Tibial artery (tissue), 4 donors: ENCODE measurements at regions not wholly inside any gene's neighbourhood (a gene's known extent, or its start where the extent isn't known, plus 50 kb on each side); places are given as distances from the start of the nearest gene placed in this dataset.

ENCODE experiments used
- DNase-seq, 2 donors: peaks; one replicate each; pipeline ENCODE4 v3.0.0-alpha.2; 2019
- H3K27ac ChIP-seq, 2 donors: fragments of 200-600 bp; sonication (generic) in 1 of 2; 1 replicate in 1 of 2; 2 replicates in 1 of 2; pipeline ENCODE4 v1.5.1; 2018 to 2019; ENCODE audit warnings: mild to moderate bottlenecking in 1 of 2
- H3K27me3 ChIP-seq, 2 donors: fragments of 200-600 bp; sonication (generic) in 1 of 2; one replicate each; pipeline versions ENCODE4 v1.5.1 to v1.6.0; 2016 to 2019
- H3K36me3 ChIP-seq, 3 donors: fragments of 200-600 bp; sonication (generic) in 2 of 3; one replicate each; pipeline ENCODE4 v1.5.1; 2016 to 2019; ENCODE audit warnings: mild to moderate bottlenecking in 2 of 3
- H3K4me1 ChIP-seq, 4 donors: fragments of 200-600 bp; sonication (generic) in 2 of 4; 1 replicate in 3 of 4; 2 replicates in 1 of 4; pipeline ENCODE4 v1.5.1; 2016 to 2019
- H3K4me3 ChIP-seq, 2 donors: fragments of 200-600 bp; sonication (generic) in 1 of 2; 1 replicate in 1 of 2; 2 replicates in 1 of 2; pipeline ENCODE4 v1.5.1; 2018 to 2019; ENCODE audit warnings: mild to moderate bottlenecking in 2 of 2
- H3K9me3 ChIP-seq, 3 donors: fragments of 200-600 bp; sonication (generic) in 1 of 3; one replicate each; pipeline ENCODE4 v1.5.1; 2016 to 2019
- intact Hi-C: fragments of 100-400 bp; cut with DNase I; formaldehyde crosslinking; loops from one replicate; pipeline ENCODE4 v1.15.0; 2023; ENCODE audit warnings: low total_unique reads
- TF ChIP-seq, protein P1 (sequence below), 2 experiments: fragments of 200-600 bp in 1 of 2; fragments of 450-650 bp in 1 of 2; IDR thresholded peaks; one replicate each; pipeline ENCODE4 v1.5.1; 2017 to 2019; ENCODE audit warnings: antibody characterized with exemption in 2 of 2, mild to moderate bottlenecking in 1 of 2, moderate library complexity in 1 of 2

GRCh38 chr5:126044931-126045565, 378.2 kb upstream of the GRAMD2B start:
- TF ChIP-seq, protein P1, sequence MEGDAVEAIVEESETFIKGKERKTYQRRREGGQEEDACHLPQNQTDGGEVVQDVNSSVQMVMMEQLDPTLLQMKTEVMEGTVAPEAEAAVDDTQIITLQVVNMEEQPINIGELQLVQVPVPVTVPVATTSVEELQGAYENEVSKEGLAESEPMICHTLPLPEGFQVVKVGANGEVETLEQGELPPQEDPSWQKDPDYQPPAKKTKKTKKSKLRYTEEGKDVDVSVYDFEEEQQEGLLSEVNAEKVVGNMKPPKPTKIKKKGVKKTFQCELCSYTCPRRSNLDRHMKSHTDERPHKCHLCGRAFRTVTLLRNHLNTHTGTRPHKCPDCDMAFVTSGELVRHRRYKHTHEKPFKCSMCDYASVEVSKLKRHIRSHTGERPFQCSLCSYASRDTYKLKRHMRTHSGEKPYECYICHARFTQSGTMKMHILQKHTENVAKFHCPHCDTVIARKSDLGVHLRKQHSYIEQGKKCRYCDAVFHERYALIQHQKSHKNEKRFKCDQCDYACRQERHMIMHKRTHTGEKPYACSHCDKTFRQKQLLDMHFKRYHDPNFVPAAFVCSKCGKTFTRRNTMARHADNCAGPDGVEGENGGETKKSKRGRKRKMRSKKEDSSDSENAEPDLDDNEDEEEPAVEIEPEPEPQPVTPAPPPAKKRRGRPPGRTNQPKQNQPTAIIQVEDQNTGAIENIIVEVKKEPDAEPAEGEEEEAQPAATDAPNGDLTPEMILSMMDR (IDR thresholded peaks at IDR 0.05): no peak
- Histone ChIP-seq H3K9me3 (no peaks in the 10 kb centered on the region), H3K4me1 (no peaks in the 10 kb centered on the region), H3K27me3 (no peaks in the 10 kb centered on the region), H3K27ac (no peak overlapping the region), H3K4me3 (no peak overlapping the region), H3K36me3 (no peaks in the 10 kb centered on the region)
- DNase-seq: no peak
- intact Hi-C loops: no loop called here

DNA sequence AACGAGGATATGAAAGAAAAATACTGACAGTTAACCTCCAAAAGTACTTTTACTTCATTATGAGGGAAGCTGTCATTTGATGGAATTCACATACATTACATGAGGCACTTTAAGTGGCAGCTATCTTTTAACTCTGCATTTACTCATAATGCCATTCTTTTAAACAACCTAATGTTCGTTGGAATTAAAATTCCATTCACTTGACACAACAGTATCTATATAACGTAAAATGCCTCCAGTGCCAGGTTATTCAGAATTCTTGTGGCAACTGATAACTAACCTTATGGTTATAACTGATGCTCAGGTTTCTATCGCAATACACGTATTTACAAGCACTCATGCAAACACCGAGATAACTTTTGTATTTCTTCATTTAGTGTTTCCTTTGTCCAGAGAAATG, 376.9 kb upstream of the GRAMD2B start:
- intact Hi-C loops: no loop called here
- TF ChIP-seq, protein P1 (IDR thresholded peaks at IDR 0.05): no peak
- Histone ChIP-seq H3K27me3 (no peaks in the 10 kb centered on the region), H3K36me3 (no peaks in the 10 kb centered on the region), H3K27ac (no peak overlapping the region), H3K4me1 (no peaks in the 10 kb centered on the region), H3K4me3 (no peak overlapping the region), H3K9me3 (no peaks in the 10 kb centered on the region)
- no peak for DNase-seq

DNA sequence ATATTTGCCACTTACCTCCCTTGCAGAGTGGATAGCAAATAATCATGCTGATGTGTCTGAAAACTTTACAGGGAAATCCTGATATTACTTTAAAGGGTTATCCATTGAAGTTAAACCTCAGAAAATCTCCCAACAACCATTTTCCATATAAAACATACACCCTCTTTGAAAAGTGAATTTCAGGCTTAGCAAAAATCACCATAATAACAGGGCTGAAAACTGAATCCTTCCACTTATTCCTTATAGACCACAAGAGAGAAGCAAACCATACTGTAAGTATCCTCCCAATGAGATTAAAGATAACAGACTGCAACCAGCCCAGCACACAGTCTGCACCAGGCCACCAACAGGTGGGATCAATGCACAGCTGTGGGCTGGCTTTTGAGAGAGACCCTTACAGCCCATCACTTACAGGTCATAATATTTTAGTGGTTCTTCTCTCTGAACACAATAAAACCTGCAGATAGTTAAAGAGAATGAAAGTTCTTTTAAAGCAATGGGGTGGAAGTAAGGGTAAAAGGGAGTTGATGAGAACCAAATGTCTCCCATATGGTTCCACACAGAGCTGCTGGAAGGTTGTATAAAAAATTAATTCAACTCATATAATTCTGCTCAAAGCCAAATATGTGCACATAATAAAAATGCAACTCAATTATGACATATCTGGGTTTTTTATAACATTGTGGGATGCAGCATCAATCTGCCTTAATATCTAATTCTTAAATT, 376.2 kb upstream of the GRAMD2B start:
- no peaks in the 10 kb centered on the region for H3K36me3 ChIP-seq
- TF ChIP-seq, protein P1 (IDR thresholded peaks at IDR 0.05): no peak
- intact Hi-C loops: no loop called here
- no peak overlapping the region for H3K4me3 ChIP-seq
- no peaks in the 10 kb centered on the region for H3K4me1 ChIP-seq
- H3K9me3 ChIP-seq: no peaks in the 10 kb centered on the region
- H3K27ac ChIP-seq: no peak overlapping the region
- DNase-seq: no peak
- no peaks in the 10 kb centered on the region for H3K27me3 ChIP-seq

- H3K27ac ChIP-seq: no peak overlapping the region
- no peak for DNase-seq
- intact Hi-C loops: no loop called here
- H3K4me3 ChIP-seq: no peak overlapping the region
- no peaks in the 10 kb centered on the region for H3K27me3 ChIP-seq
- TF ChIP-seq, protein P1 (IDR thresholded peaks at IDR 0.05): no peak
- H3K4me1 ChIP-seq: no peaks in the 10 kb centered on the region
- no peaks in the 10 kb centered on the region for H3K9me3 ChIP-seq
- no peaks in the 10 kb centered on the region for H3K36me3 ChIP-seq
Measured at GRCh38 chr5:126052120-126052519, 371.1 kb upstream of the GRAMD2B start.

DNA sequence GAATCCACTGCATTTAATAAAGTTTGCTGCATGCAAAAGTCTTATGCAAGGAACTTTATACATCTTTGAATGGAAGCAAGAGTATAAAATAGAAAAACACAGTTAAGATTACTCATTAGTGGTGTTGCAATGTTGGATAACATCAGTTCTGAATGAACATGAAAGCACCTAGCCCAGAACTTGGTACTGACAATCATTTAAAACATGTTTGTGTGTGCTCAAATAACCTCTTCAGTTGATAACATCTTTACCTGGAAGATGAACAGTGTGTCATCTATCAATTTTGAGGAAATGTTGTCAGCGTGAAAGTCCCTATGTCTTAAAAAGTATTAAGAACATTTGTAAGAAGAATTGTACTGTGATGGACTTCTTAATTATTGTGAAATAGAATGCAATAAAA, 370.4 kb upstream of the GRAMD2B start:
- intact Hi-C loops: no loop called here
- Histone ChIP-seq H3K9me3 (no peaks in the 10 kb centered on the region), H3K27me3 (no peaks in the 10 kb centered on the region), H3K4me3 (no peak overlapping the region), H3K4me1 (no peaks in the 10 kb centered on the region), H3K27ac (no peak overlapping the region), H3K36me3 (no peaks in the 10 kb centered on the region)
- no peak for DNase-seq
- TF ChIP-seq, protein P1 (IDR thresholded peaks at IDR 0.05): no peak
